Body of pancreas (tissue), 4 donors: ENCODE measurements at regions not wholly inside any gene's neighbourhood (a gene's known extent, or its start where the extent isn't known, plus 50 kb on each side); places are given as distances from the start of the nearest gene placed in this dataset.

Experiments
- ATAC-seq: fragments of 150-250 bp; one replicate; pipeline ENCODE4 v1.9.1; 2016
- DNase-seq, 4 donors: peaks; one replicate each; pipeline ENCODE4 v3.0.0-alpha.2; 2019
- H3K27ac ChIP-seq, 4 donors: fragments of 200-600 bp; sonication (generic); 1 replicate in 3 of 4; 2 replicates in 1 of 4; pipeline versions ENCODE4 v1.5.1 to v1.6.1; 2016 to 2019; ENCODE audit warnings: mild to moderate bottlenecking in 1 of 4, mixed read lengths in 1 of 4, moderate library complexity in 1 of 4
- H3K27me3 ChIP-seq, 2 donors: fragments of 200-600 bp; sonication (generic); one replicate each; pipeline ENCODE4 v1.6.0; 2016; ENCODE audit warnings: mild to moderate bottlenecking in 1 of 2
- H3K36me3 ChIP-seq, 2 donors: fragments of 200-600 bp; sonication (generic); replicated peaks in 1 of 2; 2 replicates each; pipeline ENCODE4 v1.5.1; 2016; ENCODE audit warnings: low read depth in 2 of 2; ENCODE audit not compliant: insufficient read depth in 1 of 2
- H3K4me1 ChIP-seq: fragments of 200-600 bp; sonication (generic); one replicate; pipeline ENCODE4 v1.6.0; 2016
- H3K4me3 ChIP-seq, 2 donors: fragments of 200-600 bp; sonication (generic); 1 replicate in 1 of 2; 2 replicates in 1 of 2; pipeline ENCODE4 v1.5.1; 2016 to 2019
- H3K9me3 ChIP-seq, 3 donors: fragments of 200-600 bp; sonication (generic); 1 replicate in 2 of 3; 2 replicates in 1 of 3; pipeline ENCODE4 v1.5.1; 2016
- POLR2A ChIP-seq, 3 donors: fragments of 450-650 bp; IDR thresholded peaks; one replicate each; pipeline ENCODE4 v1.6.1; 2016; ENCODE audit warnings: antibody characterized with exemption in 3 of 3, mild to moderate bottlenecking in 2 of 3
- WGBS, 2 donors: methylation state at CpG; one replicate each; pipeline ENCODE4 v1.1.5; 2017; 5-methylcytosine and 5-hydroxymethylcytosine counted together
- intact Hi-C: fragments of 100-400 bp; cut with DNase I; formaldehyde crosslinking; loops from one replicate; pipeline ENCODE4 v1.15.1; 2023
- TF ChIP-seq, protein P1 (sequence below), 7 experiments: fragments of 450-650 bp in 4 of 7; fragments of 200-600 bp in 3 of 7; sonication (generic) in 3 of 7; IDR thresholded peaks; one replicate each; pipeline ENCODE4 v1.5.1; 2016 to 2019; ENCODE audit warnings: antibody characterized with exemption in 7 of 7

DNA sequence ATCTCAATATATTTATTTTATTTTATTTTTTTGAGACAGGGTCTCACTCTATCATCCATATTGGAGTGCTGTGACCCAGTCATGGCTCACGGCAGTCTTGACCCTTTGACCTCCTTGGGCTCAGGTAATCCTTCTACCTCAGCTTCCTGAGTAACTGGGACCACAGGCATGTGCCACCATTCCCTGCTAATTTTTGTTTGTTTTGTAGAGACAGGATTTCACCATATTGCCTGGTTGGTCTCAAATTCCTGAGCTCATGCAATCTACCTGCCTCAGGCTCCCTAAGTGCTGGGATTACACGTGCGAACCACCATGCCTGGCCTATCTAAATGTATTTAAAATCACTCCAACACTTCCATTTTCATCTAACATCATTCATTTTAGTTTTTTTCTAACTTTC, 190.5 kb upstream of the CHD1 start:
- H3K27me3 ChIP-seq = no peaks in the 10 kb centered on the region
- no peak overlapping the region for H3K27ac ChIP-seq
- ATAC-seq = no peak
- TF ChIP-seq, protein P1, sequence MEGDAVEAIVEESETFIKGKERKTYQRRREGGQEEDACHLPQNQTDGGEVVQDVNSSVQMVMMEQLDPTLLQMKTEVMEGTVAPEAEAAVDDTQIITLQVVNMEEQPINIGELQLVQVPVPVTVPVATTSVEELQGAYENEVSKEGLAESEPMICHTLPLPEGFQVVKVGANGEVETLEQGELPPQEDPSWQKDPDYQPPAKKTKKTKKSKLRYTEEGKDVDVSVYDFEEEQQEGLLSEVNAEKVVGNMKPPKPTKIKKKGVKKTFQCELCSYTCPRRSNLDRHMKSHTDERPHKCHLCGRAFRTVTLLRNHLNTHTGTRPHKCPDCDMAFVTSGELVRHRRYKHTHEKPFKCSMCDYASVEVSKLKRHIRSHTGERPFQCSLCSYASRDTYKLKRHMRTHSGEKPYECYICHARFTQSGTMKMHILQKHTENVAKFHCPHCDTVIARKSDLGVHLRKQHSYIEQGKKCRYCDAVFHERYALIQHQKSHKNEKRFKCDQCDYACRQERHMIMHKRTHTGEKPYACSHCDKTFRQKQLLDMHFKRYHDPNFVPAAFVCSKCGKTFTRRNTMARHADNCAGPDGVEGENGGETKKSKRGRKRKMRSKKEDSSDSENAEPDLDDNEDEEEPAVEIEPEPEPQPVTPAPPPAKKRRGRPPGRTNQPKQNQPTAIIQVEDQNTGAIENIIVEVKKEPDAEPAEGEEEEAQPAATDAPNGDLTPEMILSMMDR (IDR thresholded peaks at IDR 0.05) = no peak
- TF ChIP-seq POLR2A (IDR thresholded peaks at IDR 0.05) = no peak
- no peaks in the 10 kb centered on the region for H3K9me3 ChIP-seq
- 88 to 90% methylated on average over 3 of the region's 3 CpGs for WGBS, 2 donors
- no peaks in the 10 kb centered on the region for H3K36me3 ChIP-seq
- intact Hi-C loops = no loop called here
- no peak overlapping the region for H3K4me3 ChIP-seq
- no peak for DNase-seq
- no peaks in the 10 kb centered on the region for H3K4me1 ChIP-seq

GRCh38 chr5:99116526-99116925, 187.7 kb upstream of the CHD1 start:
- Histone ChIP-seq H3K27ac (no peak overlapping the region), H3K27me3 (no peaks in the 10 kb centered on the region), H3K9me3 (no peaks in the 10 kb centered on the region), H3K4me1 (no peaks in the 10 kb centered on the region), H3K36me3 (no peaks in the 10 kb centered on the region), H3K4me3 (no peak overlapping the region)
- TF ChIP-seq, protein P1 (IDR thresholded peaks at IDR 0.05) = no peak
- TF ChIP-seq POLR2A (IDR thresholded peaks at IDR 0.05) = no peak
- intact Hi-C loops = no loop called here
- DNase-seq (no peak), ATAC-seq (no peak)
- WGBS, 2 donors = 51 to 62% methylated on average over 4 of the region's 4 CpGs

- H3K36me3 ChIP-seq = no peaks in the 10 kb centered on the region
- no peaks in the 10 kb centered on the region for H3K4me1 ChIP-seq
- no peaks in the 10 kb centered on the region for H3K9me3 ChIP-seq
- H3K27me3 ChIP-seq = no peaks in the 10 kb centered on the region
- WGBS, 2 donors = 74 to 79% methylated on average over 4 of the region's 4 CpGs
- intact Hi-C loops = no loop called here
- ATAC-seq (no peak), DNase-seq (no peak)
- H3K27ac ChIP-seq = no peak overlapping the region
- no peak for TF ChIP-seq POLR2A (IDR thresholded peaks at IDR 0.05)
- TF ChIP-seq, protein P1 (IDR thresholded peaks at IDR 0.05) = no peak
- H3K4me3 ChIP-seq = no peak overlapping the region
Measured at GRCh38 chr5:99109894-99110293, 181.1 kb upstream of the CHD1 start.

DNA sequence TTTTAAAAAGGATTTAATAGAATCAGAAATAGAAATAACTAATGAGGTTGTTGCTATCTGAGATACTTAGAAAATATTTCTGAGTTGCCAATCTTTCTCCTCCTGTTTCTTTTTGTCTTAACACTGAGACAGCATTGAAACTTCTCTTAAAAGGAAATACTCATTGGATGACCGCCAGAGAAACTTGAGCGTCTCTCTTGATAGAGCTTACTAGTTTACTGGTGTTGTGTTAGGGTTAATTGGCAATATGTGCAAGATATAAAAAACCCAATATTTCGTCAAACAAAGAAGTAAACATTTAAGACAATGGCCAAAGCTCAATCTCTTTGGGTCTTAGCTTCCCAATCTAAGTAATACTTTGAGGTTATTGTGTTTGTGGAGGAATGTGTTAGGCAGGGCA, 176.4 kb upstream of the CHD1 start:
- Histone ChIP-seq H3K27ac (no peak overlapping the region), H3K4me3 (no peak overlapping the region), H3K36me3 (no peaks in the 10 kb centered on the region), H3K9me3 (no peaks in the 10 kb centered on the region), H3K27me3 (no peaks in the 10 kb centered on the region), H3K4me1 (no peaks in the 10 kb centered on the region)
- no peak for TF ChIP-seq POLR2A (IDR thresholded peaks at IDR 0.05)
- TF ChIP-seq, protein P1 (IDR thresholded peaks at IDR 0.05) = no peak
- DNase-seq = no peak
- no peak for ATAC-seq
- intact Hi-C loops = no loop called here
- 38 to 39% methylated on average over 3 of the region's 3 CpGs for WGBS, 2 donors

DNA sequence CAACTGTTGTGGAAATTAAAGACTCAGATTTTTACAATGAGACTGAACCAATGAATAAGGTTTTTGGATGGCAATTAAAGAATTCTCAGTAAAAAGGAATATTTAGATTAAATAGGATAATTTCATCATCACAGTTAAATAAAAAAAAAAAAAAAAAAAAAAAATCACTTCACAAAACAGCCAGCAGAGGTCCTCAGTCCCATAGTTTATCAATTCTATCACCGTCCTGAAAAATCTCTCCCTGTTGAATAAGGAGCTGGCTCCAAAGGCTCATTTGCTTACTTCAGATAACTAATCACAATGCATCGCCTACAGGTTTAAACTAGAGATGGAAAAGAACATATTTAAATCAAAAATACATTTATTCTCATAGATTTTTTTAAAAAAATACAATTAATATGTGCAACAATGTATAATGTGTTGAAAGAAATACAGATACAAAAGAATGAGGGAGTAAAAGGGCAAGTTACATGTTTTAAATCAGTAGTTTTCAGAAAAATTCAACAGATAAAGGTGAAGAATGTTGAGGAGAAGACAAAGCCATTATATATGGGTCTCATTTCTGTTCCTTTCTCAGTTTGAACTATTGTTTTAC, 175.8 kb upstream of the CHD1 start:
- no peaks in the 10 kb centered on the region for H3K4me1 ChIP-seq
- DNase-seq = no peak
- TF ChIP-seq, protein P1 (IDR thresholded peaks at IDR 0.05) = peak; percentile 13 to 74 (median 56)
- TF ChIP-seq POLR2A (IDR thresholded peaks at IDR 0.05) = no peak
- no peaks in the 10 kb centered on the region for H3K27me3 ChIP-seq
- 1 to 2% methylated on average over 2 of the region's 2 CpGs for WGBS, 2 donors
- peak; percentile 53 for ATAC-seq
- H3K9me3 ChIP-seq = no peaks in the 10 kb centered on the region
- no peak overlapping the region for H3K27ac ChIP-seq
- intact Hi-C loops = no loop called here
- no peak overlapping the region for H3K4me3 ChIP-seq
- no peaks in the 10 kb centered on the region for H3K36me3 ChIP-seq
